Thyroid gland (tissue), 4 donors: ENCODE measurements at regions not wholly inside any gene's neighbourhood (a gene's known extent, or its start where the extent isn't known, plus 50 kb on each side); places are given as distances from the start of the nearest gene placed in this dataset. TPM values are rescaled to one million over a fixed set of nuclear protein-coding genes. Genes with fewer than 3 reads are reported as not detected.

Experiments used
- DNase-seq, 2 donors: peaks; one replicate each; pipeline ENCODE4 v3.0.0-alpha.2; 2019
- H3K27ac ChIP-seq, 3 donors: fragments of 200-600 bp; sonication (generic); 1 replicate in 2 of 3; 2 replicates in 1 of 3; pipeline ENCODE4 v1.5.1; 2016 to 2019; ENCODE audit warnings: mild to moderate bottlenecking in 1 of 3, moderate library complexity in 1 of 3
- H3K27me3 ChIP-seq: fragments of 200-600 bp; sonication (generic); one replicate; pipeline ENCODE4 v1.5.1; 2019
- H3K36me3 ChIP-seq, 2 donors: fragments of 200-600 bp; sonication (generic); one replicate each; pipeline ENCODE4 v1.5.1; 2016 to 2019
- H3K4me1 ChIP-seq, 2 donors: fragments of 200-600 bp; sonication (generic); one replicate each; pipeline ENCODE4 v1.5.1; 2017 to 2019
- H3K4me3 ChIP-seq, 3 donors: fragments of 200-600 bp; sonication (generic); replicated peaks in 1 of 3; 1 replicate in 2 of 3; 2 replicates in 1 of 3; pipeline ENCODE4 v1.5.1; 2016; ENCODE audit warnings: mild to moderate bottlenecking in 1 of 3
- H3K9me3 ChIP-seq: fragments of 200-600 bp; sonication (generic); one replicate; pipeline ENCODE4 v1.5.1; 2017
- POLR2A ChIP-seq, 2 donors: fragments of 450-650 bp; IDR thresholded peaks; one replicate each; pipeline ENCODE4 v1.6.1; 2017; ENCODE audit warnings: antibody characterized with exemption in 2 of 2, mild to moderate bottlenecking in 2 of 2, moderate library complexity in 1 of 2
- WGBS, 2 donors: methylation state at CpG; one replicate each; pipeline ENCODE4 v1.1.5; 2017; 5-methylcytosine and 5-hydroxymethylcytosine counted together
- intact Hi-C: fragments of 100-400 bp; cut with DNase I; formaldehyde crosslinking; loops from one replicate; pipeline ENCODE4 v1.15.1; 2023
- small RNA-seq: library from RNA; depleted of rRNA; stranded (forward); fragments of <200 nt; gene quantifications from one replicate; pipeline ENCODE3, GENCODE V24; 2016
- TF ChIP-seq, protein P1 (sequence below), 6 experiments: fragments of 200-600 bp in 3 of 6; fragments of 450-650 bp in 3 of 6; sonication (generic) in 3 of 6; IDR thresholded peaks; one replicate each; pipeline ENCODE4 v1.5.1; 2016 to 2019; ENCODE audit warnings: antibody characterized with exemption in 6 of 6, mild to moderate bottlenecking in 2 of 6, inconsistent platforms in 1 of 6, moderate library complexity in 1 of 6

DNA sequence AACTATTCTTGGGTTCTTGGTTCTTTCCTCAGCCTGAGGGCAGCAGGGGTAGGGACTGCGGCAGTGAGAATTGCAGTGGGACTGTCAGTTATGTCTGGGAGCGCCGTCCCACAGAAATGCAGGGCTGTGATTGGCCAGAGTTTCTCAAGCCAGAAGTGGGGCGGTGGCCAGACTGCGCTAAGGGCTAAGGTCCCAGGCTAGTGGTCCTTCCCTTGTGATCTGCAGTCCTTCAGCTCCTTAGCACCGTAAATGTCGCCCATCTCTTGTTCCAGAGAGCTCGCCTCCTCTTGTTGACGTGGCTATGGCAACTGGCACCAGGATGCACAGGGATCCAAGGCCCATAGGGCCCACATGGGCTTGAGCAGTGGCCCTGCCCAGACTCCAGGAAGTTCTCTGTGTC is 223.5 kb downstream of the GRIA2 start:
- H3K4me3 ChIP-seq = no peak overlapping the region
- H3K36me3 ChIP-seq = no peaks in the 10 kb centered on the region
- H3K4me1 ChIP-seq = no peaks in the 10 kb centered on the region
- no peak for DNase-seq
- no peak for TF ChIP-seq POLR2A (IDR thresholded peaks at IDR 0.05)
- TF ChIP-seq, protein P1, sequence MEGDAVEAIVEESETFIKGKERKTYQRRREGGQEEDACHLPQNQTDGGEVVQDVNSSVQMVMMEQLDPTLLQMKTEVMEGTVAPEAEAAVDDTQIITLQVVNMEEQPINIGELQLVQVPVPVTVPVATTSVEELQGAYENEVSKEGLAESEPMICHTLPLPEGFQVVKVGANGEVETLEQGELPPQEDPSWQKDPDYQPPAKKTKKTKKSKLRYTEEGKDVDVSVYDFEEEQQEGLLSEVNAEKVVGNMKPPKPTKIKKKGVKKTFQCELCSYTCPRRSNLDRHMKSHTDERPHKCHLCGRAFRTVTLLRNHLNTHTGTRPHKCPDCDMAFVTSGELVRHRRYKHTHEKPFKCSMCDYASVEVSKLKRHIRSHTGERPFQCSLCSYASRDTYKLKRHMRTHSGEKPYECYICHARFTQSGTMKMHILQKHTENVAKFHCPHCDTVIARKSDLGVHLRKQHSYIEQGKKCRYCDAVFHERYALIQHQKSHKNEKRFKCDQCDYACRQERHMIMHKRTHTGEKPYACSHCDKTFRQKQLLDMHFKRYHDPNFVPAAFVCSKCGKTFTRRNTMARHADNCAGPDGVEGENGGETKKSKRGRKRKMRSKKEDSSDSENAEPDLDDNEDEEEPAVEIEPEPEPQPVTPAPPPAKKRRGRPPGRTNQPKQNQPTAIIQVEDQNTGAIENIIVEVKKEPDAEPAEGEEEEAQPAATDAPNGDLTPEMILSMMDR (IDR thresholded peaks at IDR 0.05) = no peak
- WGBS, 2 donors = 95 to 96% methylated on average over 8 to 9 of the region's 9 CpGs
- H3K27ac ChIP-seq = no peak overlapping the region
- H3K27me3 ChIP-seq = no peaks in the 10 kb centered on the region
- intact Hi-C loops = no loop called here
- no peaks in the 10 kb centered on the region for H3K9me3 ChIP-seq

- H3K9me3 ChIP-seq = no peaks in the 10 kb centered on the region
- no peak overlapping the region for H3K27ac ChIP-seq
- H3K4me1 ChIP-seq = no peaks in the 10 kb centered on the region
- DNase-seq = no peak
- intact Hi-C loops = no loop called here
- TF ChIP-seq POLR2A (IDR thresholded peaks at IDR 0.05) = no peak
- TF ChIP-seq, protein P1 (IDR thresholded peaks at IDR 0.05) = no peak
- no peak overlapping the region for H3K4me3 ChIP-seq
- 97% methylated on average over 5 of the region's 5 CpGs; no CpG with 5 or more reads in 1 of the 2 donors for WGBS, 2 donors
- no peaks in the 10 kb centered on the region for H3K27me3 ChIP-seq
- H3K36me3 ChIP-seq = no peaks in the 10 kb centered on the region
Measured at GRCh38 chr4:157443537-157443936, 223.0 kb downstream of the GRIA2 start.

- Histone ChIP-seq H3K27me3 (no peaks in the 10 kb centered on the region), H3K4me1 (no peaks in the 10 kb centered on the region), H3K4me3 (no peak overlapping the region), H3K36me3 (no peaks in the 10 kb centered on the region), H3K27ac (no peak overlapping the region), H3K9me3 (no peaks in the 10 kb centered on the region)
- WGBS, 2 donors = 91 to 94% methylated on average over 4 of the region's 4 CpGs
- TF ChIP-seq, protein P1 (IDR thresholded peaks at IDR 0.05) = no peak
- no peak for TF ChIP-seq POLR2A (IDR thresholded peaks at IDR 0.05)
- DNase-seq = no peak
- intact Hi-C loops = no loop called here
Measured at GRCh38 chr4:157425897-157426296, 205.4 kb downstream of the GRIA2 start.

GRCh38 chr4:157423526-157424020 is 203.0 kb downstream of the GRIA2 start:
- no peaks in the 10 kb centered on the region for H3K27me3 ChIP-seq
- H3K27ac ChIP-seq = no peak overlapping the region
- DNase-seq = no peak
- intact Hi-C loops = no loop called here
- no peak overlapping the region for H3K4me3 ChIP-seq
- no peaks in the 10 kb centered on the region for H3K4me1 ChIP-seq
- no peaks in the 10 kb centered on the region for H3K36me3 ChIP-seq
- TF ChIP-seq, protein P1 (IDR thresholded peaks at IDR 0.05) = no peak
- TF ChIP-seq POLR2A (IDR thresholded peaks at IDR 0.05) = no peak
- H3K9me3 ChIP-seq = no peaks in the 10 kb centered on the region

DNA sequence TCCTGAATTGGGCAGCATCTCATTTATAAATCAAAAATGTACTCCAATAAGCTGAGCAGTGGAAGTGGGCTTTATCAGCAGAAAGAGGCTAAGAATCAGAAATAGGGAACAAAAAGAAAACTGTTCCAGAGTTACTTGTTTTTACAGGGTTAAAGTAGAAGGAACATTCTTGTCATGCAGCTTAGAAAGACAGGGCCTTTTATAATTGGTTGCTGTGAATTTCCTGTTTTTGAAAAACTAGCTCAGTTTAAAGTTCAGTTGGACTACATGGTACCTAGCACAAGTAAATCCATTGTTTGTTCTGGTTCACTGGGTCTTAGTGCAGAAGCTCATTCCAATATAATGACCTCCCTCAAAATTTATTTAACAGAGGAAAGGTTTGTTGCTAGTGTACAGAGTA is 200.8 kb downstream of the GRIA2 start:
- H3K27me3 ChIP-seq = no peaks in the 10 kb centered on the region
- no peaks in the 10 kb centered on the region for H3K9me3 ChIP-seq
- TF ChIP-seq, protein P1 (IDR thresholded peaks at IDR 0.05) = no peak
- TF ChIP-seq POLR2A (IDR thresholded peaks at IDR 0.05) = no peak
- intact Hi-C loops = no loop called here
- no peak overlapping the region for H3K27ac ChIP-seq
- H3K4me3 ChIP-seq = no peak overlapping the region
- H3K36me3 ChIP-seq = no peaks in the 10 kb centered on the region
- H3K4me1 ChIP-seq = no peaks in the 10 kb centered on the region
- no peak for DNase-seq

Small RNAs in the stretch of these regions (small RNA-seq; reads per million reads assigned to genes)
- gene RF00019 = not detected
